Ovary (tissue), 7 donors: ENCODE measurements at regions not wholly inside any gene's neighbourhood (a gene's known extent, or its start where the extent isn't known, plus 50 kb on each side); places are given as distances from the start of the nearest gene placed in this dataset.

ENCODE experiments used
- DNase-seq, 5 donors: peaks; one replicate each; pipeline ENCODE4 v3.0.0-alpha.2; 2019 to 2020
- H3K27ac ChIP-seq, 2 donors: fragments of 200-600 bp; one replicate each; pipeline versions ENCODE4 v1.5.1 to v1.8.0; 2019 to 2022
- H3K27me3 ChIP-seq: fragments of 200-600 bp; one replicate; pipeline ENCODE4 v1.8.0; 2022
- H3K36me3 ChIP-seq: fragments of 200-600 bp; sonication (generic); one replicate; pipeline ENCODE4 v1.5.1; 2019
- H3K4me1 ChIP-seq: one replicate; pipeline ENCODE4 v1.8.1; 2013; ENCODE audit warnings: mild to moderate bottlenecking, moderate library complexity; ENCODE audit not compliant: insufficient read depth
- H3K4me3 ChIP-seq: fragments of 200-600 bp; sonication (generic); one replicate; pipeline ENCODE4 v1.5.1; 2017
- H3K9me3 ChIP-seq, 2 donors: fragments of 200-600 bp in 1 of 2; sonication (generic) in 1 of 2; one replicate each; pipeline versions ENCODE4 v1.5.1 to v1.8.1; 2013 to 2019; ENCODE audit warnings: mild to moderate bottlenecking in 1 of 2, moderate library complexity in 1 of 2
- CTCF ChIP-seq, 3 donors: fragments of 450-650 bp in 2 of 3; fragments of 200-600 bp in 1 of 3; IDR thresholded peaks; one replicate each; pipeline versions ENCODE4 v1.5.1 to v1.8.0; 2016 to 2022; ENCODE audit warnings: antibody characterized with exemption in 3 of 3, mild to moderate bottlenecking in 1 of 3
- EP300 ChIP-seq: sonication (generic); formaldehyde crosslinking; IDR thresholded peaks from one replicate; pipeline ENCODE4 v1.6.1; 2017; ENCODE audit warnings: antibody characterized with exemption
- POLR2A ChIP-seq: fragments of 450-650 bp; IDR thresholded peaks from one replicate; pipeline ENCODE4 v1.6.1; 2017; ENCODE audit warnings: antibody characterized with exemption, mild to moderate bottlenecking, moderate library complexity
- WGBS, 3 donors: extraction: QIAGEN DNeasy Blood & Tissue Kit in 1 of 3; methylation state at CpG; one replicate each; pipeline versions ENCODE4 v1.1.5 to v1.1.7; 2013 to 2017; 5-methylcytosine and 5-hydroxymethylcytosine counted together
- intact Hi-C, 4 donors: fragments of 100-400 bp; cut with DNase I; formaldehyde crosslinking; loops; one replicate each; pipeline versions ENCODE4 v1.11.0 to v1.15.1; 2022 to 2023
- donor health status: DM: no; HTN: no; CAD: no; lungs with moderate emphysema.
- donor health status: DM: no; HTN: no; CAD: no.
- donor health status: Bipolar disorder and iron deficiency.
- donor health status: DM: no; HTN: no; CAD: no.
- donor health status: DM: yes; HTN: yes; CAD: no.

- intact Hi-C loops, result no loop called here
- TF ChIP-seq EP300 (no peak), CTCF (IDR thresholded peaks at IDR 0.05) (no peak), POLR2A (no peak)
- Histone ChIP-seq H3K36me3 (no peaks in the 10 kb centered on the region), H3K4me3 (no peak overlapping the region), H3K27me3 (no peaks in the 10 kb centered on the region), H3K9me3 (no peaks in the 10 kb centered on the region), H3K4me1 (no peaks in the 10 kb centered on the region), H3K27ac (no peak overlapping the region)
- WGBS, 3 donors, result 89 to 93% (median 90%) methylated on average over 4 of the region's 4 CpGs
- DNase-seq, result no peak
Measured at GRCh38 chr4:11722223-11722622, 293.5 kb upstream of the HS3ST1 start.

GRCh38 chr4:11720292-11720691, 291.6 kb upstream of the HS3ST1 start:
- intact Hi-C loops, result no loop called here
- 4 to 18% (median 7%) methylated on average over 1 of the region's 1 CpG for WGBS, 3 donors

GRCh38 chr4:11719879-11720278, 291.2 kb upstream of the HS3ST1 start:
- Histone ChIP-seq H3K27ac (no peak overlapping the region), H3K36me3 (no peaks in the 10 kb centered on the region), H3K9me3 (no peaks in the 10 kb centered on the region), H3K27me3 (no peaks in the 10 kb centered on the region), H3K4me1 (no peaks in the 10 kb centered on the region), H3K4me3 (no peak overlapping the region)
- DNase-seq, result no peak
- TF ChIP-seq POLR2A (no peak), EP300 (no peak), CTCF (IDR thresholded peaks at IDR 0.05) (no peak)
- WGBS, 3 donors, result 91 to 94% (median 93%) methylated on average over 4 of the region's 4 CpGs
- intact Hi-C loops, result no loop called here

More at GRCh38 chr4:11720292-11720691, 291.6 kb upstream of the HS3ST1 start:
- no peak overlapping the region for H3K27ac ChIP-seq
- TF ChIP-seq CTCF (IDR thresholded peaks at IDR 0.05), result no peak
- no peak for TF ChIP-seq EP300
- no peak for TF ChIP-seq POLR2A
- DNase-seq, result no peak
- no peak overlapping the region for H3K4me3 ChIP-seq
- H3K9me3 ChIP-seq, result no peaks in the 10 kb centered on the region
- no peaks in the 10 kb centered on the region for H3K27me3 ChIP-seq
- no peaks in the 10 kb centered on the region for H3K4me1 ChIP-seq
- no peaks in the 10 kb centered on the region for H3K36me3 ChIP-seq

- Histone ChIP-seq H3K9me3 (no peaks in the 10 kb centered on the region), H3K4me1 (no peaks in the 10 kb centered on the region), H3K36me3 (no peaks in the 10 kb centered on the region), H3K27me3 (no peaks in the 10 kb centered on the region), H3K27ac (no peak overlapping the region), H3K4me3 (no peak overlapping the region)
- TF ChIP-seq POLR2A (no peak), EP300 (no peak), CTCF (IDR thresholded peaks at IDR 0.05) (no peak)
- DNase-seq, result no peak
- intact Hi-C loops, result no loop called here
- WGBS, 3 donors, result 87 to 98% (median 94%) methylated on average over 3 of the region's 3 CpGs
Measured at GRCh38 chr4:11715753-11716521, 287.2 kb upstream of the HS3ST1 start.
